NOMO-1 treated with DMSO at 0.1 percent for 48 hours (cell line): ENCODE measurements at regions not wholly inside any gene's neighbourhood (a gene's known extent, or its start where the extent isn't known, plus 50 kb on each side); places are given as distances from the start of the nearest gene placed in this dataset.
A peak's percentile ranks its signal among the peaks of the same experiment; 100 is the strongest.
"Not testable (repeated sequence)": the region's sequence is repeated elsewhere in the genome, so short reads cannot be mapped to it uniquely, and the experiment has no call there.

Experiments used
- DNase-seq: peaks from one replicate; lab custom pipeline; 2025; ENCODE audit not compliant: unreplicated experiment; lab: John Stamatoyannopoulos, UW

DNA sequence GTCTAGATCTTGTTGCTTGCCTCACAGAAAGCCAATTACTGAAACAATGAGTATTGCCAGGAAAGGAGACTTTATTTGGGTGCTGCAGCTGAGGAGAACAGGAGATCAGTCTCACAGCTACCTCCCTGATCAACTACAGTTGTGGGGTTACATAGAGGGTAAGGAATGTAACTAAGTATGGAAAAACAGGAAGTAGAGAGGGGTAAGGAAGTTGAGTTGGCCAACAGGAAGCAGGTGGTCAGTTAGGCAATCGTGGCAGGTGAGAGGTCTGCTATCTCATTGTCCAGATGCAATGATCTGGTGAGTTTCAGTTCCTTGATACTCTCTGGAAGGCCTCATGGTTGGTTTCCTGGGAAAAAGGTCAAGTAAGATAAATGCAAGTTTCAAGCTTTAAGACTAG, 333.1 kb upstream of the GOT2 start:
- DNase-seq: peak; percentile 94

DNA sequence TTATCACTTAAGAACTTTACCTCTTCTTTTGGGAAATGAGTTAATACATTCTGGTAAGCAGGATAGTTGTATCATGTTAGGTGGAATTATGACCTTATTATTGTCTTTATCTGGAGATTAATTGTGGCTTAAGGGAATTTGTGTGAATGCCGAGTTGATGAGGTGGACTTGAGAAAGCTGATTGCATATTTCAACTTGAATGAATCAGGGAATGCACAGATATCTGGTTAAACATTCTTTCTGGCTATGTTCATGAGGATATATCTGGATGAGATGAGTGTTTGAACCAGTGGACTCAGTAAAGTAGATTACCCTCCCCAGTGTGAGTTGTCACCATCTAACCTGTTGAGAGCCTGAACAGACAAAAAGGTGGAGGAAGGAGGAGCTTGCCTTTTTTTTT, 326.1 kb upstream of the GOT2 start:
- no peak for DNase-seq

DNA sequence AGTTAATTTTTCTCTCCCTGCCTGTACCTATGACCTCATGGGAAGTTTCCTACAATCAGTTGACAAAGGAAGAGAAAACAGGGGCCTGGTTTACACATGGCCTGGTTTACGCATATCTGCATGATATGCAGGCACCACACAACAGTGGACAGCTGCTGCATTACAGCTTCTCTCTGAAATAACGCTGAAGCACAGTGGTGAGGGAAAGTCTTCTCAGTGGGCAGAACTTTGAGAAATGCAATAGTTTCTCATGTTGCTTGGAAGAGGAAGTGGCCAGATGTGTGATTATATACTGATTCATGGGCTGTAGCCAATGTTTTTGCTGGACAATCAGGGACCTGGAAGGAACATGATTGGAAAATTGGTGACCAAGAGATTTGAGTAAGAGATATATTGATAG, 324.1 kb upstream of the GOT2 start:
- peak; percentile 76 for DNase-seq

GRCh38 chr16:59053911-59054310, 319.8 kb upstream of the GOT2 start:
- no peak for DNase-seq

GRCh38 chr16:59052231-59052630, 318.1 kb upstream of the GOT2 start:
- no peak for DNase-seq

- no peak for DNase-seq
Measured at GRCh38 chr16:59048876-59049275, 314.8 kb upstream of the GOT2 start.

- DNase-seq: no peak
Measured at GRCh38 chr16:59047114-59047513, 313.0 kb upstream of the GOT2 start.

GRCh38 chr16:59046335-59046734, 312.2 kb upstream of the GOT2 start:
- no peak for DNase-seq

- no peak for DNase-seq
Measured at GRCh38 chr16:59045501-59045900, 311.4 kb upstream of the GOT2 start.

DNA sequence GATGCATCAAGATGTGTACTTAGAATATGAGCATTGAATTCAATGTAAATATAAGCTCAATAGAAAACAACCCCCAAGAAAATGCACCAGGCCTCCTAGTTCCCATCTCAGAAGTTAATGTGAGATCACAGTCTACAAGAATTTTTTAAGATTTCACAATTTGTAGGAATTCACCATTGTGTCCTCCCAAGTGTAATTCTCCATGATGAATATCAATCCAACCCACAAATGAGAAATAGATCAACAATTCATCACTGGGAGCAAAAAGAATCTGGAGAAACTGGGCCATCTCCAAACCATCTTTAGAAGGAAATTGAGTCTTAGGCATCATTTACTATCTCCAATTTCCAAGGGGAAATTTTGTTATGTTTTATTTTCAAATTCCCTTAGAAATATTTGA, 310.5 kb upstream of the GOT2 start:
- DNase-seq: no peak

- peak; percentile 69 for DNase-seq
Measured at GRCh38 chr16:59042301-59042700, 308.2 kb upstream of the GOT2 start.

DNA sequence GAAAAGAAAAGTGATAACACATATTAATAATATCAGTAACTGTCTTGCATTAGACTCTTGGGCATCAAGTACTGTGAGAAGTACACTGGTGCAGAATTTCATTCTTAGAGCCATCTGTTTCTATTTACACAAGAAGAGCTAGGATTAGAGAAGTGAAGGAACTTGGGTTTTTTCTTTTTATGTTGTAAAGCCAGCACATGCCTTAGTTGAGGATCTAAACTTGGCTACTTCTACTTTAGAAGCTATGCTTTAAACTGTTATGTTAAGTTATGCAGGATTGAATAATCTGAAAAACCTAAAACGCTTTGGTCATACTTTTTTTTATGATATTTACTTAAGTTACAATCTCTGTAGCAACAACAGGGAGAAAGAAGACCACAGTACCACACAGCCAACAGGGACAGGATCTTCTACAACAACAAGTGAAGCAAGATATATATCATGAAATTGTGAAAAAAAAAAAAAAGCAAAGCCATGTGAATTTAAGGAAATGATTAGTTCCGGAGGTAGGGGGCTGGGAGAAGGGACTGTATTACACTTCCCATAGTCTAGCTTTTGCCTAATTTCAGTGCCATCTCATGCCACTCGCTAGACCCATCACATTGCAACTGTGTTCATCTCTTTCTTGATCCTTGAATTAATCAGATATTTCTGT, 305.1 kb upstream of the GOT2 start:
- peak; percentile 75 for DNase-seq

- no peak for DNase-seq
Measured at GRCh38 chr16:59030923-59031485, 296.9 kb upstream of the GOT2 start.

- DNase-seq: no peak
Measured at GRCh38 chr16:59021751-59022150, 287.6 kb upstream of the GOT2 start.

- no peak for DNase-seq
Measured at GRCh38 chr16:59013930-59014329, 279.8 kb upstream of the GOT2 start.

DNA sequence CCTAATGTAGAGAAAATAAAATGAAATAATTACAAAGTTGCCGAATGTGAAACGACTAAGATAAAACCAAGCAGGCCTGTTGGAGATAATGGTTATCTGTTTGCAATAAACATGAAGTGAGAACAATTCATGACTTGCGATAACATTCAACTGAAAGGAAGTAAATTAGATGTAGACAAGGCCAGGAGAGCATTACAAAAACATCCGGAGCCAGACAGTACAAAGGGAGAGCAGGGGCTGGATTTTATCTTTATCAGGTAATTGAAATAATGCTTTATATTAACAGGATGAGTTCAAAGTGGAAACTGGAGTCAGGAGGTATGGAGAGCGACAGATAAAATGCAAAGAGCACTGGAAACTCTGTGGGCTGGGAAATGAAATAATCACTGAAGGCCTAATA, 265.6 kb upstream of the GOT2 start:
- DNase-seq: no peak

GRCh38 chr16:58992755-58993154, 258.6 kb upstream of the GOT2 start:
- DNase-seq: not testable (repeated sequence)

- DNase-seq: not testable (repeated sequence)
Measured at GRCh38 chr16:58983181-58983965, 249.3 kb upstream of the GOT2 start.

GRCh38 chr16:58970775-58971174, 236.7 kb upstream of the GOT2 start:
- DNase-seq: peak; percentile 61

DNA sequence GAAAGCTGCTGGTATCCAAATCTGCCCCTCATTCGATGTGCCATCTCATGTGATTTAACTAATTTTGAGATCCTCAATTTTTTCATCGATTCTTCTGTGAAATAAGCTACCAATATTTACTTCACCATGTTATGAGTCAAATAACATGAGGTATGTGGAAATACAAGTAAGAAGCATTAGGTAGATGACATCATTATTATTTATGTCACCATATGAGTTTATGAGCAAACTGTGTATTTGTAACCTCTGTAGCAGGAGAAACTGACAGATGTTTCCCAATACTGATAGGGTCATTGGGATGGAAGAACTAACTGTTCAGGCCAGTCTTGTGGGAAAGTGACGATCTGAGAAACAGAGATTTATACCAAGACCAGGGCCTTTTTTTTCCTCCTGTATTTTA, 229.4 kb upstream of the GOT2 start:
- no peak for DNase-seq

DNA sequence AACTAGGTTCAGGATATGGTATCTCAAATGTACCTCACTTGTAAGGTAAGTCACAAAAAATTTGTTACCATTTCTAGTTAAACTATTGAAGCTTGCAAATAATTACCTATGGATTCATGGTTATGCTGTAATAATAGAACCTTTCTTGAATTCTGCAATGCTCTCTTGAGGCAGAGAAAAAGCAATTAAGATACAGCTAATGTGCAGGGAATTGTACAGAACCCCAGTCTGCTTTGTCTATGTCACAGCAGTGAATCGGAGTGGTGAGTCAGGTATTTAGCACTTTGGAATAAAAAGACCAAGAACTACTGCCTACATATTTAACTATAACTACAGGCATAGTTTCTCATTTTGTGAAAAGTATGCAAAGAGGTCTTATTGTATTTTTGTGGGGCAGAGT, 228.7 kb upstream of the GOT2 start:
- DNase-seq: no peak

GRCh38 chr16:58960484-58960883, 226.4 kb upstream of the GOT2 start:
- DNase-seq: no peak
